ENCODE measurements at regions not wholly inside any gene's neighbourhood (a gene's known extent, or its start where the extent isn't known, plus 50 kb on each side); places are given as distances from the start of the nearest gene placed in this dataset.
"Not testable (repeated sequence)": the region's sequence is repeated elsewhere in the genome, so short reads cannot be mapped to it uniquely, and the experiment has no call there.

GRCh38 chr10:133019651-133020050 lies 68.1 kb upstream of the ADGRA1 start:
- no peak for DNase-seq

GRCh38 chr10:133019191-133019590 lies 68.5 kb upstream of the ADGRA1 start:
- DNase-seq: no peak

DNA sequence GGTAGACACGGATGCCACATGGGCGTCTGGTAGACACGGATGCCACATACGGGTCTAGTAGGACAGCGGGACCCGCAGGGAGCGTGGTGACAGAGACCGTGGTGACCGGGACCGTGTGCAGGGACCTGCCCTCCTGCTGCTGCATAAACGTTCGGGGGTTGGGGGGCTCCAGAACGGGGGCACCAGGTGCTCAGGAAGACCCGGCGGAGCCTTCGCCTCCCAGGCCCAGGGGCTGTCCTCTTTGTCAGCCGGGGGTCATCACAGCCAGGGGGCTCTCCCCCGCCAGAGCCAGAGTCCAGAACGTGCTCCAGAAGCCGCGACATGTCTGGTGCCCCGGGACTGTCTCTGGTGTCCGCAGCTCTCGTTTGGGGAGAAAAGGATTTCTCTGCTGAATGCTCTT lies 69.2 kb upstream of the ADGRA1 start:
- DNase-seq: no peak

DNA sequence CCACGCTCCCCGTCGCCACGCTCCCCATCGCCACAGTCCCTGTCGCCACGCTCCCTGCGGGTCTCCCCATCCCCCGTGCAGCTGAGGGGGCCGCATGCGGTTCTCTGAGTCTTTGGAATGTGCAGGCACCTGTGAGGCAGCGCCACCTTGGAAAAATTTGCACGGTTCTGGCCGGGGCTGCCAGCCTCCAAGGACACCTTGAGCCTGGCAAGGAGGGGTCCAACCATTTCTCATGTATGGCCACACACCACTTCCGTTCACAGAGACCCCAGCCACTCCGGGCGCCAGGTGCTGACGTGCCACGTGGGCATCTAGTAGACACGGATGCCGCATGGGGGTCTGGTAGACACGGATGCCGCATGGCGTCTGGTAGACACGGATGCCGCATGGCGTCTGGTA lies 70.5 kb upstream of the ADGRA1 start:
- DNase-seq: no peak

- DNase-seq: no peak
Observed at GRCh38 chr10:133016493-133017202, 71.1 kb upstream of the ADGRA1 start.

DNA sequence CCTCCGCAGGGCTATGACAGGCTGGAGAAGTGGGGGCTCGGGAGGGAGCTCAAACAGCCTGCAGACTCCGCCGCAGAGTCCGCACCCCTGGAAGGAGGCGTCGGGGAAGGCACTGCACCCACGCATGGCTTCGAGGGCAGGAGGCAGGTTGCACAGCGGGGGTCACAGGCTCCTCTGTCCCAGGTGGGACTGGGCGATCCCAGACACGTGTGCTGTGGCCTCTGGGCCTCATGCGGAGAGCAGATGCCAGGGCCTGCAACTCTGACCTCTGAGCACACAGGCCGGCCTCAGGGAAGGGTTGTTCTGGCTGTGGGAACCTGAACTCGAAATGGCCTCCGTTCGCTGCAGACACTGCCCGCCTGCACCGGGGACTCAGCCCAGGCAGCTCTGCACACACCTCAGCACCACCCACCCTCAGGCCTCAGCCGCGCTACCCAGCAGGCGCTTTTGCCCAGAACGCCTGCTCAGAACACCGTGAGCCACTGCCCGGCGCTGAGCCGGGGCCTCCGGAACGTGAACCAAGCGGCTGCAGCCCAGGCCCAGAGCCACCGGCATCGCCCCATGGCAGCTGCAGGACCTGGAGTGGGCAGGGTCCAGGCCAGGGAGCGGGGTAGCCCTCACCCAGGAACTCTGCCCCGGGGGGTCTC lies 71.8 kb upstream of the ADGRA1 start:
- no peak for DNase-seq

DNA sequence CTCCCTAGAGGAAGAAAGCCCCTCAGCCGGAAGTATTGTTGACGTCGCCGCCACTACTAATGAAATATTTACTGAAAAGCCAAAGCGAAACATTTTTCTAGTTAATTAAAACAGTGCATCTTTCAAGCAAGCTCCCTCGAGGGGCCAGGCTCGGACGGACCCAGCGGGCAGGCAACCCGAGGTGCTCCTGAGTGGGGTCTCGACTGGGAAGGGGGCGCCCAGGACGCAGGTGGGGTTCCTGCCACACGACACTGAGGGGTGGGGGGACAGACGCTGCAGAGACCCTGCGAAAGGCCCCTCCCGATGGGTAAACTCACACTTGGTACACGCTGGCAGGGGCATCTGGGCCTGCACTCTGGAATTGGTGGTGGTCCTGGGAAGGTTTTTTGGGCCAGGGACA lies 72.4 kb upstream of the ADGRA1 start:
- DNase-seq: no peak

DNA sequence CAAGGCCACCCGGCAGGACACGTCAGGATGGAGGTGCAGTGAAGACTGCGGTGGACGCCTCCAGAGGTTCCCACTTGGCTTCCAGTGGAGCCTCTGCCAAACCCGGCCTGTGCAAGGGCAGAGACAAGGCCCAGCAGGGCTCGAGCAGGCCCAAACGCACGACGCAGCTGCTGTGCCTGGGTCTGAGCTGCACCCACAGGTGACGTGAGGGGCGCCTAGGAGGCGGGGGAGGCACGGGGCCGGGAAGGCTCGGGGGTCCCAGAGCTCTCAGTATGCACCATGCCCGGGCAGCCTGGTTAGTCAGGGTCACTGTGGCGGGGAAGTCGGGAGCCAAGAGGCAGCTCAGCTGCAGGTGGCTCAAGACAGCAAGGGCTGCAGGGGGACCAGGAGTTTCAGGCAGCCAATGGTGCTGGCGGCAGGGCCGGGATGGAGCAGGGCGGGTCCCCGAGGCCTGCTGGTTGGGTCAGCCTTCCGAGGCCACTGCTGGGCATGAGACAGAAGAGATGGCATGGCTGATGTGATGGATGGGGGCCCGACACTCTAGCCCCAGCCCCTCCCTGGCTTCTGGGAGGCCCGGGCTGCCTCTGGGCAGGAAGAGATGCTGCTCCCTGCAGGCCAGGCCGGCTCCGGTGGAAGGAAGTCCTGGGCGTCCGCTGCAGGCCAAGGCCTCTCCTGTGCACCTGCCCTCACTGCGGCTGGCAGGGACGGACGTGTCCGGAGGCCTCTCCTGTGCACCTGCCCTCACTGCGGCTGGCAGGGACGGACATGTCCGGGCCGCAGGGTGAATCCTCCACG lies 72.2 kb upstream of the CFAP46 start:
- no peak for DNase-seq

DNA sequence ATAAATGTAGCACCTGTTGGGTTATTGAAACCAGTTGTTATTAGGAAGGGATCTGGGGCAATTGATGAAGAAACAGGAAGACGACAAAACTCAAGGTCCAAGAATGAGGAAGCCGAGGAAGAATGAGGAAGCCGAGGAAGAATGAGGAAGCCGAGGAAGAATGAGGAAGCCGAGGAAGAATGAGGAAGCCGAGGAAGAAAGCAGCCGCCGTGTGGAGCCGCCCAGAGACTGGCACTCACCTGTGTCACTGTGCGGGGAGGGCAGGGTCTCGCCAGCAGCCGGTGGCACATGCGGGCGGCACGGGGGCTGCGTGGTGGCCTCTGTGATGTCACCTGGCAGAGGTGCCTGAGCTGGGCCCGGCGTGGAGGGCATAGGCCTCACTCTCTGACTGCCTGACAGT lies 71.1 kb upstream of the CFAP46 start:
- no peak for DNase-seq

GRCh38 chr10:133012573-133013359 lies 70.4 kb upstream of the CFAP46 start:
- DNase-seq: no peak

- no peak for DNase-seq
Observed at GRCh38 chr10:133011882-133012281, 69.5 kb upstream of the CFAP46 start.

GRCh38 chr10:133011393-133011792 lies 69.0 kb upstream of the CFAP46 start:
- DNase-seq: not testable (repeated sequence)

- not testable (repeated sequence) for DNase-seq
Observed at GRCh38 chr10:133010843-133011179, 68.4 kb upstream of the CFAP46 start.

DNA sequence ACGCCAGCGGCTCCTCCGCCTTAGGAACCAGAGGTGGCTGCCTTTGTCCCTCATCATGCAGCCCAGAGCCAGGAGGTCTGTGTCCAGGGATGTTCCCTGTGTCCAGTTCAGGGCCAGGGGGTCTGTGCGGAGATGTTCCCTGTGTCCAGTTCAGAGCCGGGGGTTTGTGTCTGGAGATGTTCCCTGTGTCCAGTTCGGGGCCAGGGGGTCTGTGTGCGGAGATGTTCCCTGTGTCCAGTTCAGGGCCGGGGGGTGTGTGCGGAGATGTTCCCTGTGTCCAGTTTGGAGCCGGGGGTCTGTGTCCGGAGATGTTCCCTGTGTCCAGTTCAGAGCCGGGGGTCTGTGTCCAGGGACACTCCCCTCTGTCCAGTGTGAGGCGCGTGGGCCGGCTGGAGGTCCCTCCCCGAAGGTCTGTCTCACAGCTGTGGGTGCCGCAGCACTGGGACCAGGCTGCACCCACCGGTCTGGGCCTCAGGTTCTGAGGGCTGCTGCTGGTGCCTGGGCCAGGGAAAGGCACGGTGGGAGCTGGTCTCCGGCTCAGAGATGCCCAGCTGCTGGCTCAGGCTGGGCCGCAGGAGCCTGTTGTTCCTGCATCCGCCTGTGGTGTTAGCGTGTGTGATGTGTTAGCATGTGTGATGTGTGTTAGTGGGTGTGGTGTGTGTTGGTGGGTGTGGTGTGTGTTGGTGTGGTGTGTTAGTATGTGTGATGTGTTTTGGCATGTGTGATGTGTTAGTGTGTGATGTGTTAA lies 67.9 kb upstream of the CFAP46 start:
- no peak for DNase-seq

- DNase-seq: peak; percentile 73
Observed at GRCh38 chr10:133009218-133009950, 67.0 kb upstream of the CFAP46 start.

DNA sequence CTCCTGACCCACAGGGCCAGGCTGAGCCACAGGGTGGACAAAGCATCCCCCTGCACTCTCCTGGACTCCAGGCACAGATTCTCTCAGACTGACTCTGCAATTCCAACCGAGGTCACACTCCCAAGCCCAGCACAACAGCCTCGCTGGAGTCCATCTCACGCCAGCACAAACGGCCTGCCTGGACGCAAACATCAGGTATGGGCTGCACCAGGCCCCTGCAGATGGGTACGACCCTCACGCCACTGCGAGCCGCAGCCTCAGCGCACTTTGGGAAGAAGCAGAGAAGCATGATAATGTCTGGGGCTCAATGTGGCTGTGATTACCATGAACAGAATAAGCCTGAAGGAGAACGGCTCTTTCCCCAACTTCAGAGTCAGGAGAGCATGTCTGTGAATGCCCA lies 66.4 kb upstream of the CFAP46 start:
- DNase-seq: no peak

- no peak for DNase-seq
Observed at GRCh38 chr10:133008196-133008595, 65.8 kb upstream of the CFAP46 start.

- DNase-seq: no peak
Observed at GRCh38 chr10:133007360-133007858, 65.0 kb upstream of the CFAP46 start.

- no peak for DNase-seq
Observed at GRCh38 chr10:133006806-133007205, 64.4 kb upstream of the CFAP46 start.

DNA sequence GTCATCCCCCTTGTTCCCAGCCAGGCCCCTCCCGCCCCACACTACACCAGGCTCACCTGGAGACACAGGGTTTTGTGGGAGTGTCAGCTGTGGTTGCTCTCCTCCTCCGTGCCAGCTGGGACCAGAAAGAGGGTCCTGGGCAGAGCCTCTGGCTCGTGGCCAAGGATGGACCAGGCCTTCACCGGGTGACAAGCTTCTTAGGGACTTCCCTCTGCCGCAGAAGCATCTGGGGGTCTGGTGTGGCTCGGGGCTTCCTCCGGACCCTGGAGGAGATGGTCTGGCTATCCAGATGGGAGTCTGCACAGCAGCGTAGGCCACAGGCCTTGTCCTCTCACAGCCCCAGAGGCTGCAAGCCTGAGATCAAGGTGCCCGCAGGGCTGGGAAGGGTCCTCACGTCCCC lies 63.8 kb upstream of the CFAP46 start:
- no peak for DNase-seq

- no peak for DNase-seq
Observed at GRCh38 chr10:133004478-133004877, 62.1 kb upstream of the CFAP46 start.

DNA sequence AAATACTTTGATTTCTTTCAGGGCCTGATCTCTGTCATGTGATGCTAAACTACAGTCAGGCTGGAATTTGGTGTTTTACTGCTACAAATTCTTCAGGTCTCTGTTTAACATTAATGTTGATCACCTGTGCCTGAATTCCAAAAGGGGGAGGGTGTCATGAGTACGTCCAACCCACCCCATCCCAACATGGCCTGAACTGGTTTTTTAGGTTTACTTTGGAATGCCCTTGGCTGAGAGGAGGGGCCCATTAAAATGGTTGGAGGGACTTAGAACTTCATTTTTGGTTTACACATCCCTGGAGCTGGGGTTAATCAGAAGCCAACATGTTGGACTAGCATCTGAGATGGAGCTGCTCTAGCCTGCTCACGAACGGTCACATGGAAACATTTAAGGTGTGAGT lies 60.8 kb upstream of the CFAP46 start:
- no peak for DNase-seq

Measured in hematopoietic multipotent progenitor cell treated with erythropoietin and hydrocortisone succinate and interleukin-3 and kit ligand, for 6 days (in vitro differentiated cells).